ENCODE measurements at regions not wholly inside any gene's neighbourhood (a gene's known extent, or its start where the extent isn't known, plus 50 kb on each side); places are given as distances from the start of the nearest gene placed in this dataset.

- TF ChIP-seq GABPA (IDR thresholded peaks at IDR 0.05; ENCODE audit: low read depth), result no peak
- Histone ChIP-seq H3K4me3 (replicated peaks; ENCODE audit: insufficient read depth, low read length) (no peak overlapping the region), H3K27me3 (ENCODE audit: insufficient read depth, poor library complexity, severe bottlenecking) (no peaks in the 10 kb centered on the region), H3K27ac (replicated peaks) (no peak overlapping the region)
- DNase-seq (ENCODE audit: low read depth in 1 of 2, low spot score in 1 of 2), result no peak
These were observed 1633.5 kb downstream of the SLITRK1 start for GRCh38 chr13:82248762-82249161.

- Histone ChIP-seq H3K4me3 (replicated peaks; ENCODE audit: insufficient read depth, low read length) (no peak overlapping the region), H3K27ac (replicated peaks) (no peak overlapping the region), H3K27me3 (ENCODE audit: insufficient read depth, poor library complexity, severe bottlenecking) (no peaks in the 10 kb centered on the region)
- TF ChIP-seq SPI1 (IDR thresholded peaks at IDR 0.05; ENCODE audit: borderline replicate concordance, low read depth) (no peak), REST (IDR thresholded peaks at IDR 0.05; ENCODE audit: insufficient replicate concordance, low read depth) (no peak), POLR2AphosphoS5 (IDR thresholded peaks at IDR 0.05; ENCODE audit: low read depth) (no peak), GABPA (IDR thresholded peaks at IDR 0.05; ENCODE audit: low read depth) (no peak), CTCF (IDR thresholded peaks at IDR 0.05; ENCODE audit: insufficient read depth, low read length) (no peak)
- no peak for DNase-seq (ENCODE audit: low read depth in 1 of 2, low spot score in 1 of 2)
These were observed 1636.4 kb downstream of the SLITRK1 start for GRCh38 chr13:82245860-82246259.

GRCh38 chr13:82224806-82225205 is 1657.5 kb downstream of the SLITRK1 start:
- H3K27me3 ChIP-seq (ENCODE audit: insufficient read depth, poor library complexity, severe bottlenecking), result no peaks in the 10 kb centered on the region
- TF ChIP-seq CTCF (IDR thresholded peaks at IDR 0.05; ENCODE audit: insufficient read depth, low read length) (no peak), SPI1 (IDR thresholded peaks at IDR 0.05; ENCODE audit: borderline replicate concordance, low read depth) (no peak), GABPA (IDR thresholded peaks at IDR 0.05; ENCODE audit: low read depth) (no peak), POLR2AphosphoS5 (IDR thresholded peaks at IDR 0.05; ENCODE audit: low read depth) (no peak), REST (IDR thresholded peaks at IDR 0.05; ENCODE audit: insufficient replicate concordance, low read depth) (no peak)
- H3K27ac ChIP-seq (replicated peaks), result no peak overlapping the region
- no peak for DNase-seq (ENCODE audit: low read depth in 1 of 2, low spot score in 1 of 2)
- no peak overlapping the region for H3K4me3 ChIP-seq (replicated peaks; ENCODE audit: insufficient read depth, low read length)

- DNase-seq (ENCODE audit: low read depth in 1 of 2, low spot score in 1 of 2), result no peak
- H3K4me3 ChIP-seq (replicated peaks; ENCODE audit: insufficient read depth, low read length), result no peak overlapping the region
- no peak overlapping the region for H3K27ac ChIP-seq (replicated peaks)
- TF ChIP-seq POLR2AphosphoS5 (IDR thresholded peaks at IDR 0.05; ENCODE audit: low read depth) (no peak), SPI1 (IDR thresholded peaks at IDR 0.05; ENCODE audit: borderline replicate concordance, low read depth) (no peak), GABPA (IDR thresholded peaks at IDR 0.05; ENCODE audit: low read depth) (no peak), CTCF (IDR thresholded peaks at IDR 0.05; ENCODE audit: insufficient read depth, low read length) (no peak), REST (IDR thresholded peaks at IDR 0.05; ENCODE audit: insufficient replicate concordance, low read depth) (no peak)
- no peaks in the 10 kb centered on the region for H3K27me3 ChIP-seq (ENCODE audit: insufficient read depth, poor library complexity, severe bottlenecking)
These were observed 1660.7 kb downstream of the SLITRK1 start for GRCh38 chr13:82221621-82222020.

Measured in HL-60 (cell line).